NCI-H69 (cell line): ENCODE measurements at regions not wholly inside any gene's neighbourhood (a gene's known extent, or its start where the extent isn't known, plus 50 kb on each side); places are given as distances from the start of the nearest gene placed in this dataset.
"Not testable (repeated sequence)": the region's sequence is repeated elsewhere in the genome, so short reads cannot be mapped to it uniquely, and the experiment has no call there.

ENCODE experiments used
- DNase-seq: peaks from one replicate; lab custom pipeline; 2025; lab: John Stamatoyannopoulos, UW

GRCh38 chr3:110946810-110947209, 124.8 kb upstream of the NECTIN3 start:
- DNase-seq, result no peak

GRCh38 chr3:110949194-110949593, 122.4 kb upstream of the NECTIN3 start:
- not testable (repeated sequence) for DNase-seq

GRCh38 chr3:110955301-110955880, 116.2 kb upstream of the NECTIN3 start:
- no peak for DNase-seq

- no peak for DNase-seq
Measured at GRCh38 chr3:110956081-110956480, 115.5 kb upstream of the NECTIN3 start.

DNA sequence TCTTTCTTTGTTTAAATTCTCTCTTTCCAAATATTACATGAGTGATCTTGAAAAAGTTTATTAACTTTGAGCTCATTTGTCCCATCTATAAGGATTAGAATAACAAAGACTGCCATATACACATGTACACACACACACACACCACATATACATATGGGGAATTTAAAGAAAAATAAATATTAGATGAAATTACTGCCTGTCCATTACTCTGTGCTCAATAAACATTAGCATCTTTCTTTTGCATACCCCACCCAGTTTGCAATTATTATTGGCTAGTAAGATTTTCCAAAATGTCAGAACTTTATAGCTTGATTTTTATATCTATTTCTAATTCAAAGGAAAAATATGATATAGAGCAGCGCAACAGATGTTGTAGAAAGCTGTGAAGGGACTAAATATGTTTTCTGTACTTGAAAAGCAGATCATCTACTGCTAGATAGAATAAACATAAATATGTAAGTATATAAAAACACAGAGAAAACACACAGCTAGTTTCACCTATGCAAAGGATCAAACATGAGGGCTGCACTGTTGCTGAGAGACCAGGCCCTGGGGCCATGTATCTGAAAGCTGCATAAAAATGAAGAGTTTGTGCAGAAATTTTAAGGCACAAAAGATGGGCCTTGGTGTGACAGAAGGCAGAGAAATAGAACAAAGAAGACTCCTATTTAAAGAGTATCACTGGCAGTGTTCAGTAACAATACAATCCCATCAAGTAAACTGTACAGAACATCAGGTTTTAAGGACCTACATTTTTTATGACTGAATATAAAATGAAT, 114.2 kb upstream of the NECTIN3 start:
- peak; percentile 52 for DNase-seq

DNA sequence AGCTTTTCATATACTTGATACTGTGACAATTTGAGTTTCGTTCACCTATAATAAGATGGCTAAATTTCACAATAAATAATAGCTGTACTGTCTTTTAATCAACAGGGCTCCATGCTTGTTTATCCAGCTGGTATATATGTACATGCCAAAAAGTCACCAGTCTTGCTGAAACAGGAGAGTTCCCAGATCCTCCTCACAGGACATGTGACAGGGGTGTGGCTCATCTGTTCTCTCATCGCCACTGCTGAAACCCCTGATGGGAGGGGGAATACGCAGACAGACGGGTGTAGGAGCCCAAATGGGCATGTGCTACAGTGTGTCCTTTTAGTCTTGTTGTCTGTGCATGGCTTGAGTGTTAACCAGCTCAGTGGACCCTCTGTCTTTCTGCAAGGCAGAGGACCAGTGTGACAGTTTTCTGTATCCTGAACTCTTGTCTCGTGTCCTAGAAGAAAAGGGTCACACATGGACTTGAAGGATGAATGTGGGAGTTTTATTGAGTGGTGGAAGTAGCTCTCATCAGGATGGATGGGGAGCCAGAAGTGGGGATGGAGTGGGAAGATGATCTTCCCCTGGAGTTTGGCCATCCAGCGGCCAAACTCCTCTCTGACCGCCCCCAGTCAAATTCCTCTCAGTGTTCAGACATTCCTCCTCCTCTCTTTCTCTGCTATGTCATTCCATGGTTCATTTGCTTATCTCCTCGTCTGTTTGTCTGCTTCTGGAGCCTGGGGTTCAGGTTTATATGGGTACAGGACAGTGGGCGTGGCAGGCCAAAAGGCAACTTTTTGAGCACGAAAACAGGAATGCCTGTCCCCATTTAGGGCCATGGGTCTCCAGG, 113.1 kb upstream of the NECTIN3 start:
- peak; percentile 6 for DNase-seq

DNA sequence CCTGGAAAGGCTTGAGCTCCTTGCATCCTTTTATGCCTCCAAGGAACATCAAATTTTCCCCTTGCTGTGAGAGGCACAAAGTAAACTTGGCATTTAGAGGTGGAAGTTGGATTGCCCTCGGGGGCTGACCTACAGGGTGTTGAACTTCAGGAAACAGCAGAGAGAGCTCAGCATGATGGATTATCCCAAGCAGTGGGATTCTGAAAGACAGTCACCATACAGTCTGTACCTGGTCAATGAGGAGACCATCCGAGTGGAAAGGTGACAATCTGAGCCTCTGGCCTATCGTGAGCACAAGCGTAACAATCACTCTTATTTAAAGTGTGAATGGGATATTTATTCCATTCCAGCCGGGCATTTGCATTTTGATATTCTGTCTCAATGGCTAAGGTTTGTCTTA, 105.6 kb upstream of the NECTIN3 start:
- peak; percentile 7 for DNase-seq

DNA sequence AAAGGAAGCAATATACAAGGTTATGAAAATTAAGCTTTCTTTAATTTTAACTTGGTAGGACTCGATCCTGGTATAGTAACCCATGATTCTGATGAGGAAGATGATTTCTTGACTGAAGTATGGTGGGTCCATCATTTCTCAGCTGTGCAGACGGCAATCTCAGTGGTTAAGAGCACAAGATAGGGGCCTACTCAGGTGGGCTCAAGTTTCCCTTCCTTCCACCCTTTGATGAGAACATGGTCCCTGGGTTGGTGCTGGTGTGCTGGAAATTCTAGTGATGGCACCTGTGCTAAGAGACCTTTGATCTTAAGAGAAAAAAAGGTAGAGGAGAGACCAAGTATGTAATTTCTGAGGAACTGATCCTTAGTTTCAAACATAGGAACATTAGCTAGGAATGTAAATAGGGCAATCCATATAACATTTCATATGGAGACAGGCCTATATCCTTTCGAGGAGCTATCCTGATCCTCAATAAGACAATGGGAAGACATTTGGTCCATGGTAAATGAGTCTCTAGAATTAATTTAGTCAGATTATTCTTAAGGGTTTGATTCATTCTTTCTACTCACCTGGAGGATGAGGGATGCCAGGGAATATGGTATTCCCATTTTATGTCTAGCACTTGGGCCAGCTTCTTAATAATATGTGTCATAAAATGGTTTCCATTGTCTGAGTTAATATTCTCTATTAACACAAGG, 104.5 kb upstream of the NECTIN3 start:
- no peak for DNase-seq

GRCh38 chr3:110968076-110968475, 103.5 kb upstream of the NECTIN3 start:
- no peak for DNase-seq

DNA sequence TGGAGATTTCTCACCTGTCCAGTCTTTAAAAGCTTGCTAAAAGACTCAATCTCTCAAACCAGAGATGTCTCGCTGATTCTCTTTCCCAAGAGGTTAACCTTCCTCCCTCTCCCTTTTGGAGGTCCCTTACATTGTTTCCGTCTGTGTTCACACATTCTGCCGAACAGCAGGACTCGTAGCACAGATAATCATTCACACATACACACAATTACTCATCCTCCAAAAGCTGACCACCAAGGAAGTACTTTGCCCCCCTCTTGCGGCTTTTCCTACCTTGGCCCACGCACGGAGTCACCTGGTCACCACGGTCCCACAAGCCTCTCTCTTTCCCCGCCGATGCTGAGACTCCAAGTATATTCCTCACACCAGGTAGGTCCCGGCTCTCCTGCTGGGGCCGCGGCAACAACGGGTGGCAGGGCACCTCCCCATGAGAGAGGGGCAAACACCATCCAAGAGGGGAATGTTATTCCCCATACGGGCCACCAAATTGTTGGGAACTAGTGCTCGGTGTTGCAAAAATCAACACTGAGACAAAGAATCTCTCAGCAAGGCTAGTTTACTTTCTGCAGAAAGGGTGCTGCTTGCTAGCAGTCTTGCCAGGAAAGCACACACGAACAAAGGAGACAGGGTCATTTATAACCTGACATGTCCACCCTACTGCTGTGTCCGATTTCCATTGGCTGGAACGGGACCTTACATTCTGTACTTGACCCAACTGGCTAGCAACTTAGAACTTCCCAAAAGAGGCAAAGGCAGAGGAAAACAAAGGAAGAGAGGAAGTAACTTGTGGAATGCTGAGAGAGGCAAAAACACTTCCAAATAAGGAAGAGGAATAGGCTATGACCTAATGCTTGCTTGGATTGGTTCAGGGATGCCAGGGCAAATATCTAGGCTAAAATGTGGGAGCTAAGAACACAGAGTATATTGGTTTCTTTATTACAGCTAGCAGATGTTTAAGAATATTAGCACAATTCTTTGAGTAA, 102.1 kb upstream of the NECTIN3 start:
- no peak for DNase-seq

- DNase-seq, result no peak
Measured at GRCh38 chr3:110971010-110971601, 100.5 kb upstream of the NECTIN3 start.

GRCh38 chr3:110973263-110973895, 98.2 kb upstream of the NECTIN3 start:
- DNase-seq, result no peak

GRCh38 chr3:110974902-110975301, 96.7 kb upstream of the NECTIN3 start:
- peak; percentile 10 for DNase-seq

DNA sequence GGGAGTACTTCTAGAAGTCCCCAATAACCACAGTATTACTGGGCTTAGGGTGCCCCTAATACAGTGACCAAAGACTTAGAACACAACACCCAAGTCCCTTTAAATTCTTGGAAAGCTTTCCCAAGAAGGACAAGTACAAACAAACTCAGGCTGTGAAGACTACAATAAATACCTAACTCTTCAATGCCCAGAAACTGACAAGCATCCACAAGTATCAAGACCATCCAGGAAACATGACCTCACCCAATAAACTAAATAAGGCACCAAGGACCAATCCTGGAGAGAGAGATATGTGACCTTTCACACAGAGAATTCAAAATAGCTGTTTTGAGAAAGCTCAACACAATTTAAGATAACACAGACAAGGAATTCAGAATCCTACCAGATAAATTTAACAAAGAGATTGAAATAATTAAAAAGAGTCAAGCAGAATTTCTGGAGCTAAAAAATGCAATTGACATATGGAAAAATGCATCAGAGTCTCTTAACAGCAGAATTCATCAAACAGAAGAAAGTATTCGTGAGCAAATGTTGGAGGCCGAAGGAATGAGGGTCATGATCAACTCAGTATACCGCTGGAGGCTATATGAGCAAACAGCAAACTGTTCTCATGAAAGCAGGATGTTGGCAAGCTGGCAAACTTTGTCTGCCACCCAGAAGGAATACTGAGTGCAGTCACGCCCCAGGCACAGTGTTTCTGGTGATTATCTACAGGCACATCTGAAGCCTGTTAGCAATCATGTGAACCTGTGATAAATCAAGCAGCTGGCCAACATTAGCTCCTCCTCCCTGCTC, 87.0 kb upstream of the NECTIN3 start:
- DNase-seq, result no peak

- DNase-seq, result no peak
Measured at GRCh38 chr3:110989446-110989845, 82.2 kb upstream of the NECTIN3 start.

GRCh38 chr3:110995461-110996231, 76.0 kb upstream of the NECTIN3 start:
- DNase-seq, result peak; percentile 87

- DNase-seq, result not testable (repeated sequence)
Measured at GRCh38 chr3:110998766-110999165, 72.8 kb upstream of the NECTIN3 start.

GRCh38 chr3:111006485-111006884, 65.1 kb upstream of the NECTIN3 start:
- DNase-seq, result peak; percentile 23
